ENCODE measurements at regions not wholly inside any gene's neighbourhood (a gene's known extent, or its start where the extent isn't known, plus 50 kb on each side); places are given as distances from the start of the nearest gene placed in this dataset.

GRCh38 chr13:59472134-59472533 is 691.6 kb downstream of the DIAPH3 start:
- TF ChIP-seq SETDB1 (IDR thresholded peaks at IDR 0.05; ENCODE audit: insufficient read length, low read length) (no peak), YY1 (tag by site-specific recombination; IDR thresholded peaks at IDR 0.05) (no peak), ZNF138 (tag by site-specific recombination; IDR thresholded peaks at IDR 0.05; ENCODE audit: borderline replicate concordance) (no peak), SP3 (tag by site-specific recombination; IDR thresholded peaks at IDR 0.05) (no peak), ZNF629 (tag by site-specific recombination; IDR thresholded peaks at IDR 0.05) (no peak), CTCF (tag by site-specific recombination; IDR thresholded peaks at IDR 0.05) (no peak), KLF9 (tag by site-specific recombination; IDR thresholded peaks at IDR 0.05; ENCODE audit: low read depth) (no peak)
- TF ChIP-seq, protein P1, sequence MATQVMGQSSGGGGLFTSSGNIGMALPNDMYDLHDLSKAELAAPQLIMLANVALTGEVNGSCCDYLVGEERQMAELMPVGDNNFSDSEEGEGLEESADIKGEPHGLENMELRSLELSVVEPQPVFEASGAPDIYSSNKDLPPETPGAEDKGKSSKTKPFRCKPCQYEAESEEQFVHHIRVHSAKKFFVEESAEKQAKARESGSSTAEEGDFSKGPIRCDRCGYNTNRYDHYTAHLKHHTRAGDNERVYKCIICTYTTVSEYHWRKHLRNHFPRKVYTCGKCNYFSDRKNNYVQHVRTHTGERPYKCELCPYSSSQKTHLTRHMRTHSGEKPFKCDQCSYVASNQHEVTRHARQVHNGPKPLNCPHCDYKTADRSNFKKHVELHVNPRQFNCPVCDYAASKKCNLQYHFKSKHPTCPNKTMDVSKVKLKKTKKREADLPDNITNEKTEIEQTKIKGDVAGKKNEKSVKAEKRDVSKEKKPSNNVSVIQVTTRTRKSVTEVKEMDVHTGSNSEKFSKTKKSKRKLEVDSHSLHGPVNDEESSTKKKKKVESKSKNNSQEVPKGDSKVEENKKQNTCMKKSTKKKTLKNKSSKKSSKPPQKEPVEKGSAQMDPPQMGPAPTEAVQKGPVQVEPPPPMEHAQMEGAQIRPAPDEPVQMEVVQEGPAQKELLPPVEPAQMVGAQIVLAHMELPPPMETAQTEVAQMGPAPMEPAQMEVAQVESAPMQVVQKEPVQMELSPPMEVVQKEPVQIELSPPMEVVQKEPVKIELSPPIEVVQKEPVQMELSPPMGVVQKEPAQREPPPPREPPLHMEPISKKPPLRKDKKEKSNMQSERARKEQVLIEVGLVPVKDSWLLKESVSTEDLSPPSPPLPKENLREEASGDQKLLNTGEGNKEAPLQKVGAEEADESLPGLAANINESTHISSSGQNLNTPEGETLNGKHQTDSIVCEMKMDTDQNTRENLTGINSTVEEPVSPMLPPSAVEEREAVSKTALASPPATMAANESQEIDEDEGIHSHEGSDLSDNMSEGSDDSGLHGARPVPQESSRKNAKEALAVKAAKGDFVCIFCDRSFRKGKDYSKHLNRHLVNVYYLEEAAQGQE (tag by site-specific recombination; IDR thresholded peaks at IDR 0.05), result no peak

Data from HEK293 (cell line).